ENCODE measurements at regions not wholly inside any gene's neighbourhood (a gene's known extent, or its start where the extent isn't known, plus 50 kb on each side); places are given as distances from the start of the nearest gene placed in this dataset.

DNA sequence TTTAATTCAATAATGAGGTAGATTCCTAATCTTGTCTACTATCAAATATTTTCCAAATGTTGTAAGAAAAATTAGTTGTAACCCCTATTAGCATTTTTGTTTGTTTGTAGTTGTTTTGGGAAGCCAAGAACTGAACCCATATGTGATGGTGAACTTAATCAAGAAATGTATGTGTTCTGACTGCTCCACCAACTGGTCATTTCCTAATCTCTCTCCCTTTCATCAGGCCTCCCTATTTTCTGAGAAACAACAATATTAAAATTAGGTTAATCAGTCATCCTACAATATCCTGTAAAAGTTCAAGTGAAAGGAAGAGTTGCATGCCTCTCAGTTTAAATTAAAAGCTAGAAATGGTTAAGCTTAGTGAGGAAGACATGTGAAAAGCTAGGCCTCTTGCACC is 504.0 kb downstream of the EPHA4 start:
- Mint-ChIP-seq H3K36me3 (no peaks in the 10 kb centered on the region), H3K27ac (no peak overlapping the region), H3K9me3 (peaks cover 10 to 13% of the 10 kb centered on the region in 2 donors)
- no peak for DNase-seq (ENCODE audit: low spot score in 2 of 2)
- ATAC-seq = no peak

DNA sequence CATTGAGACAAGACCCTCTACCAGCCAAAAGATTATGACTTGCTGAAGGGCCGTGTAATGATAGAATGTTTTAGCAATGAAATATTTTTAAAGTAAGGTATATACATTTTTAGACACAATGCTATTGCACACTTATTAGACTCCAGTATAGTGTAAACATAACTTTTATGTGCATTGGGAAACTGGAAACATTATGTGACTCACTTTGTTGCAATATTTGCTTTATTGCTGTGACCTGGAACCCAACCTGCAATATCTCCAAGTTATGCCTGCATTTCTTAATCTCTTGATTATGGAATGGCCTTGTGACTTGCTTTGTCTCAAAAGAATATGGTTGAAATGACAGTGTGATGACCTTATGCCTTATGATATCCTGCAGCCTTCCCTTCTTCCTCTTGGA is 502.0 kb downstream of the EPHA4 start:
- H3K27ac Mint-ChIP-seq = no peak overlapping the region
- peaks cover 10 to 13% of the 10 kb centered on the region in 2 donors for H3K9me3 Mint-ChIP-seq
- DNase-seq (ENCODE audit: low spot score in 2 of 2) (no peak), ATAC-seq (no peak)
- no peaks in the 10 kb centered on the region for H3K36me3 Mint-ChIP-seq

DNA sequence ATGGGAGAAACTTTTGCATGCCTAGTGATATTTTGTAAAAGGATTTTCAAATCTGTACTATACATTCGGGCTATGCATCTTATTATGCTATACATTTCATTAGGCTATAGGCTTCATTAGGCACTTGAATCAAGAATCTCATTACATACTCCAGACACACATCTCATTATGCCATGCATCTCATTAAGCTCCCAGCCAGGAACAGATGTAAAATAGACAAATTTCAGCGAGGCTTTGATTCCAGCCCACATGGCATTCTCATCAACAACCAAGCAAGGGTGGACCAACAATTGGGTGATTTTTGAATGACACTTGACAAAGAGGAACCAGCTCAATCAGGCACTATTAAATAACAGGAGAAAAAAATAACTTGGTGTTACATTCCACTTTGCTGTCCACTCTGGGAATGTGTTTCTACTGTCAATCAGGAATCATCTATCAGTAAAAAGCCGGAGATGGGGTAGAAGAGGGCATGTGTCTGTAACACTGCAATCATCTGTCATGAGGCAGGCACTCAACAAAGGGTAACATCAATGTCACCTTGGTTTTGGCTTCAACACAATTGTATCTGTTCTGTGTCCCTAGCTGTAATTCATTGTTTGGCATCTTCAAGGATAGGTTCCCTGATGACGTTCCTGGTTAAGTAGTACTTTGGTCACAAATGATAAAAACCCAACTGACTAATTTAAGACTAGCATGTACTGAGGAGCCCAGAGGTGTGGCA is 498.6 kb downstream of the EPHA4 start:
- DNase-seq (ENCODE audit: low spot score in 2 of 2) = no peak
- no peak overlapping the region for H3K27ac Mint-ChIP-seq
- no peak for ATAC-seq
- peaks cover 10 to 13% of the 10 kb centered on the region in 2 donors for H3K9me3 Mint-ChIP-seq
- no peaks in the 10 kb centered on the region for H3K36me3 Mint-ChIP-seq

DNA sequence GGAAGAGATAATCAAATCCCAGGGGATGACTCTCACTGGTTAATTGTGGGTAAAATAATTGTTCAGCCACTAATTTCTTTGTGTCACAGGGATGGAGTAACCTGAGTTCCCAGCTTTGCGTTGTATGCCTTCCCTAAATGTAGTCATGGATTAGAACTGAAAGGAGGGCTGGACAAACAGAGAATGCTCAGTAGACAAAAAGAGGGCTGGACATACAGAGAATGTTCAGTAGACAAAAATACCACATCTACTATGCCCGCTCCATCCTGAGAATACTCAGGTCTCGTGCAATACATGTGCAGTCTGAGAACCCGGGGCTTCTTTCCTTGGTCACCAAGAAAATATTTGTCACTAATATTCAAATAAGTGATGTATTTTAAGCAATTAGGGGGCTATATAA is 497.9 kb downstream of the EPHA4 start:
- no peaks in the 10 kb centered on the region for H3K36me3 Mint-ChIP-seq
- no peak for ATAC-seq

DNA sequence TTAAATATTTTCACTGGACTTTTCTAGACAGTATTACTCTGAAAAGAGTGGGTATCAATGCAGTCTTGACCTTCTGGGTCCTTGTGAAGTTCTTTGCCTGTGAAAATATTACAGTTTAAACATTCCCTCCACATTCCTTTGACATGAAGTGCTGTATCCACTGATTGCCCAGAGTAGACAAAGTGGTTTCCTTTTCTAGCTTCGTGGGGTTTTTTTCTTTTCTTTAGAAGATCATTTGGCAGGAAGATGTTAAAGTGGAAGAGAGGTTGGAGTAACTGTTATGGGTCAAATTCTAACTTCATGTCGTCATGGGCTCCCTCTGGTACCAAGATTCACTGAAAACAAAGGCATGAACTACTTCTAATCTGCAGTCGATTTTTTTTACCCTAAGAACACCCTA is 496.9 kb downstream of the EPHA4 start:
- H3K27ac Mint-ChIP-seq = no peak overlapping the region
- ATAC-seq = no peak
- no peaks in the 10 kb centered on the region for H3K36me3 Mint-ChIP-seq
- DNase-seq (ENCODE audit: low spot score in 2 of 2) = no peak
- H3K9me3 Mint-ChIP-seq = peaks cover 10% of the 10 kb centered on the region in 2 donors

More for the DNA sequence above, 497.9 kb downstream of the EPHA4 start:
- peaks cover 10 to 12% of the 10 kb centered on the region in 2 donors for H3K9me3 Mint-ChIP-seq
- no peak for DNase-seq (ENCODE audit: low spot score in 2 of 2)
- no peak overlapping the region for H3K27ac Mint-ChIP-seq

DNA sequence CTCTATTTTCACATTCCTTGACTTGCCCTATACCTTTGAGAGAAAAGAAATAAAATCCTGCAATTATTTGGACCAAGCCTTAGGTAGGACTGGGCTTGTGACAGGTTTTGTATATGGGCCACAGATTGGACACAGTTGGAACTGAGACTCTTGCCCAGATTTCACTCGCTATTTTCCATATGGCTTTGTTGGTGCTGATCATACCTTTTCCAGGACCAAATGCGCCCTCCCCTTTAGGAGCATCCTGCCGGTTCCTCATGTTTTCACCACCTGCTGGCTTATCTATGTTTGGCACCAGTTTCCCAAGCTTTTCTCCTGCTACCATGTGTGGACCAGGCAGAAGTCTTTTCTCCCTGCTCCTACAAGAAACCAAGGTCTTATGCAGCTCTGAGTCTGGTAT is 494.9 kb downstream of the EPHA4 start:
- no peak for DNase-seq (ENCODE audit: low spot score in 2 of 2)
- no peak for ATAC-seq

DNA sequence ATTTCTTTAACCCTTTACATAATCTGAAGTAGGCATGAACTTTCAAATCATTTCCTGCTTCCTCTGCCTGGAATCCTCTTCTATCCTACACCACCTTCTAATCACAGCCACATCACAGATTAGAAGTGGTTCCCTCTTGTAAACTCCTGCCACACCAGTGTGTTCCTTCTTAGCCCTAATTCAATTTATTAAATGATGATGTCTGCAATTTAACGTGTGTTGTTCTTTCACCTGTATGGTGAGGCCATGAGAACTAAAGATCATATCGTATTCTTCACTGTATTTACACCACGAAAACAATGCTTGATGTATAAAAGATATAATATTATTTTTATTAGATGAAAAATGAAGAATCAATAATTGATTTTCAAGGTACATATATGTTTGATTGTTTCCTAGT is 494.3 kb downstream of the EPHA4 start:
- H3K9me3 Mint-ChIP-seq = no peaks in the 10 kb centered on the region
- ATAC-seq (no peak), DNase-seq (ENCODE audit: low spot score in 2 of 2) (no peak)
- H3K36me3 Mint-ChIP-seq = no peaks in the 10 kb centered on the region
- H3K27ac Mint-ChIP-seq = no peak overlapping the region

More for the DNA sequence above, 494.9 kb downstream of the EPHA4 start:
- Mint-ChIP-seq H3K36me3 (no peaks in the 10 kb centered on the region), H3K27ac (no peak overlapping the region), H3K9me3 (peaks cover 0 to 3% of the 10 kb centered on the region in 2 donors)

DNA sequence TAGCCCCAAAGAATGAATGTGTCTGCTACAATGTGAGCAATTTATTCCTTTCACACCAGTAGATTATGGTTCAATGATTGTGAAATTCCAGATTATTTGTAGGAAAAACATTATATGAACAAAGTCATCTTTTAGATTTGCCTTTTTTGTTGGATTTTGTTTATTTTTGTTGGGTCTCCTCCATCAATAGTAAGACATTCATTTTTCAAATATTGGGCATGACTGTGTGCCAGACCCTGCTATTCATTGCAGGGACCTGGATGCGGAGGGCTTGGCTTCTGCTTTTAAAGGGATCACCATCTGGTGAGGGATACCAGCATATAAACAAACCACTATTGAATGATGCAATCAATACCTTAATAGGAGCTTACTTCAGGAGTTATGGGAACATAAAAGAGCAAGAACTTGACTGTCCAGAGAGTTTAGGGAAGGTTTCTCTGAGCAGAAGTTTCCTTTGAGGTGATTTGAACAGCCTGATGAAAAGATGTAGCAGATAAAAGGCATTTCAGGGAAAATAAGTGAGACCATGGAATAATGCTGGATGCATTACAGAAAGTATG is 486.7 kb downstream of the EPHA4 start:
- H3K36me3 Mint-ChIP-seq = no peaks in the 10 kb centered on the region
- DNase-seq (ENCODE audit: low spot score in 2 of 2) (no peak), ATAC-seq (no peak)
- no peaks in the 10 kb centered on the region for H3K9me3 Mint-ChIP-seq
- H3K27ac Mint-ChIP-seq = no peak overlapping the region

DNA sequence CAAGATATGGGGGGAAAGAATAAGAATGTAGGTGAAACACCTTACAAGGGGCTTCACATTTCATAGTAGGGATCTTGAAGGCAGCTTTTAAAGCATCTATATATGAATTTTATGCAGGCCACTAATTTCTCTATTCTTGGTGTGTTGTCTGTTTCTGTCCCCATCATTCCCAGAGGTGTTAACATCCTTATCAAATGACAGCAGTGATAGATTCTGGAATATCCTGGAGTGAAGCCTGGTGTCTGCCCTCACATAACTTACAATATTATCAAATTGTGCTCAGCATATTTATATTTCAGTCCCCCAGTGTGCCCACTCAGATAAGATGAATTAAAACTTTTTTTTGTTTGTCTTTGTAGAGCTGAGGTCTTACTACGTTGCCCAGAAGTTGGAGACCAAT is 486.2 kb downstream of the EPHA4 start:
- no peak for DNase-seq (ENCODE audit: low spot score in 2 of 2)
- Mint-ChIP-seq H3K9me3 (peaks cover 0 to under 1% of the 10 kb centered on the region in 2 donors), H3K27ac (no peak overlapping the region), H3K36me3 (no peaks in the 10 kb centered on the region)
- no peak for ATAC-seq

DNA sequence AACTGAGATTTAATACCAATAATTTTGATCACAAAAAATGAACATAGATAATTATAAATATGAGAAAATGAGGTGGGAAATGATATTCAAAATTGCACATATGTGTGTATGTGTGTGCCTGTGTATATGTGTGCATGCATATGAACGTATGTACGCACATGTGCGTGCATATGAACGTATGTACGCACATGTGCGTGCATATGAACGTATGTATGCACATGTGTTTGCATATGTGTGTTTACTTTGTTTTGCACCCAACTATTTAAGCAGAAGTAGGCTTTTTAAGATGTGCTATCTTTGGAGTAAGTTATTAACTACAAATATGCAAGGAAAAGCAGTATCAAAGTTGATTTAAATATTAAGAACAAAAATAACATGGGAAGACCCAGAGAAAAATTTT is 484.3 kb downstream of the EPHA4 start:
- Mint-ChIP-seq H3K36me3 (no peaks in the 10 kb centered on the region), H3K27ac (no peak overlapping the region), H3K9me3 (peaks cover 3 to 5% of the 10 kb centered on the region in 2 donors)
- ATAC-seq = no peak
- no peak for DNase-seq (ENCODE audit: low spot score in 2 of 2)

DNA sequence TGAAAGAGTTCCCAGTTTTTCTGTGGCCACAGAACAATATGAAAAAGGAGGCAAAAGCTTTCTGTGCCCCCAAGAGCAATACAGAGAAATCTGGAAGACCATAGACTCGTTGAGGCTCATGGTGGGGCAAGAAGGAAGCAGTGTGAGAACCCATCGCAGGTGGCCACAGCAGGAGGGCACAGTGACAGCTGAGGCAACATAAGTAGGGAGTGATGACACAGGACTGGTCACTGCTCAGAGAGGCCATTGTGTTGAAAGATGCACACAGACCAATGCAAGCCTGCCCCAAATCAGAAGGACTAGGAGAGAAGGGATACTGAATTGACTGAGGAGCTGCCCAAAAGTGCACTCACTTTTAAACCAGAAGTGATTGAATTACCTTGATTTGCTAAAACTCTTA is 483.6 kb downstream of the EPHA4 start:
- H3K27ac Mint-ChIP-seq = no peak overlapping the region
- ATAC-seq = no peak
- H3K9me3 Mint-ChIP-seq = peaks cover 3 to 5% of the 10 kb centered on the region in 2 donors

DNA sequence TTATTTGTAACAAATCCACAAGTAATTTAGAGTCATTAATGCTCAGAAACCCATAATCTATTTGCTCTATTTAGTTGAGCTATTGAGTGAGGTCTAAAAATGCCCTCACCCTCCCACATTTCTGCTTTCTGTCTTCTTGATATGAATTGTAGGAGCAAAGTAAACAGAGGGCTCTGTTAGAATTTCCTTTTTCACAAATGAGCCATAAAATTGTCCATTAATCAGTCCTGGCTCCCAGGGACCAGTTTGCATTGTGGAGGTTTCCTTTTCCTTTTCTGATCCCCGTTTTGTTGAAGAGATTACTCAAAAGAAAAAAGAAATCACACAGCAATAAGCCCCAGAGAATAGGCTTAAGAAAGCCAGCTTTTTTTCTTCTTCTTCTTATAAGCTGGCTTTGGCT is 476.7 kb downstream of the EPHA4 start:
- ATAC-seq (no peak), DNase-seq (ENCODE audit: low spot score in 2 of 2) (no peak)
- no peaks in the 10 kb centered on the region for H3K36me3 Mint-ChIP-seq
- peaks cover 3 to 5% of the 10 kb centered on the region in 2 donors for H3K9me3 Mint-ChIP-seq
- no peak overlapping the region for H3K27ac Mint-ChIP-seq

More for the DNA sequence above, 483.6 kb downstream of the EPHA4 start:
- no peak for DNase-seq (ENCODE audit: low spot score in 2 of 2)
- no peaks in the 10 kb centered on the region for H3K36me3 Mint-ChIP-seq

DNA sequence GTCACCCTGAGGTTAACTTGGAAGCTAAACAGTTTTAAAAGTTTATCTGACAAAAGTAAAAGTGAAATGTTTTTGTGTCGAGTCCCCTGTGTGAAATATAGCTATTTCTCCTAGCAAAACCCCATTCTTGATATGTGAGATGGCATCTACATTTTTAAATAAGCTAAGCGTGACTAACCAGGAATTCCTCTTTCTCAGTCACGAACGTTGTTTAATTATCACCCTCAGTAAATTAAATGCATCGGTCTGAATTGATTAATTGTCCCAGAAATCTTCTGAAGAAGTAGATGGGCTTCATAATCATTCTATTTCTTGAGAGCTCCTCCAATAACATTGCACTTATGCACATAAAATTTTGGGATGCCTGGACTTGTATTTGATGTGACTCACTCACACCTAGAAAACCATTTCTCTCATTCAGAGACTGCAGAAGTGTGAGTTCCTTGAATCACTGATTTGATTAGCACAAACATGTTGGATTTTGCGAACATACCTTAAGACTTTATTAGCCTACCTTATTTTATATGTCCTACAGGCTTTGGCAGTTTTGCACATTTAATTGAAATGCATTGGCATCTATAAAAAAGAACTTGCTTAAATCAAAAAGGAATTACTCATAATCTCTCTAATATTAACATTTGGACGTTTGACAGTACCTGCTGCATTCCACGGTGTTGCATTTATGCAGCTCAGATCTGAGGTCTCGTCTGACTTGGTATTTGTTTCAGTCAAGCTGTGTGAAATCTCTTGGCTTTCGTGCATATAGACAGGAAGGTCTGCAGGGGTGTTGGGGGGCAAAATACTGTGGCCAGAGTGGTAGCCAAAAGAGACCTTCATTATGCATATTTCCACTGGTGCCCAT is 475.2 kb downstream of the EPHA4 start:
- Mint-ChIP-seq H3K9me3 (peaks cover 0 to 3% of the 10 kb centered on the region in 2 donors), H3K36me3 (peaks cover 0 to 4% of the 10 kb centered on the region in 2 donors)

DNA sequence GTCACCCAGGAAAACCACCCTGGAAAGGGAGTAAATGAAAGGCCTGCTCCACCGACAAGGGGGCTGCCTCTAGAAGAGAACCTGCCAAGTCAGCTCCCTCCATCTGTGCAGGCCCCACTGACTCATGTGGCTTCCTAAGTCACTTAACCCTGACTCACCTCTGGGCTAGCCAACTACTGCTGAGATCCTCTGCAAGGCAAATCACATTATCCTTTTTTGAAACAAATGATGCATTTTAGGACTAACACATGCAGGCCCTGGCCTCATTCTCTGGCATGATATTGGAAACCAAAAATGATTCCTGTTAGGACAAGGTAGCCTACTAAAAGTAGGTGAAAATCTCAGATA is 474.6 kb downstream of the EPHA4 start:
- no peak for DNase-seq (ENCODE audit: low spot score in 2 of 2)

More for the DNA sequence above, 475.2 kb downstream of the EPHA4 start:
- H3K27ac Mint-ChIP-seq = no peak overlapping the region
- DNase-seq (ENCODE audit: low spot score in 2 of 2) (no peak), ATAC-seq (no peak)

DNA sequence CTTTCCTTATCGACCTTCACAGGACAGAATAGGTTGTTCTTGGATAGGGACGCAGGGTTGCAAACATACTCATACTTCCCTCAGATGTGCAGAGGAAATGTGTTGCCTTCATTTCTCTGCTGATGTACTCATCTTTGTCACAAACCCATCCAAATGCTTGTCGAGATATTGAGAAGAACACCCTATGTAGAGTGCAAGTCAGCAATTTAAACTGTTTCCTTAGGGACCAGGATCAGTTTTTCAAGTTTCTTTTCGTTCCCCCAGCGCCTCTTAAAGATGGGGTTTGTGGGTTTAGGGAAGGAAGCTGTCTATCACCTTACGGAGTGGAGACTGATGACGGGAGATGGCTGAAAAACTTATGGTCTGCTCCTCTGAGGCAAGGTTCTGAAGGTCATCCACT is 474.2 kb downstream of the EPHA4 start:
- Mint-ChIP-seq H3K36me3 (peaks cover 0 to 4% of the 10 kb centered on the region in 2 donors), H3K9me3 (peaks cover 0 to 3% of the 10 kb centered on the region in 2 donors), H3K27ac (no peak overlapping the region)
- no peak for ATAC-seq
- DNase-seq (ENCODE audit: low spot score in 2 of 2) = no peak

More for the DNA sequence above, 474.6 kb downstream of the EPHA4 start:
- H3K9me3 Mint-ChIP-seq = peaks cover 0 to 3% of the 10 kb centered on the region in 2 donors
- ATAC-seq = peak; percentile 26 to 40
- peaks cover 0 to 4% of the 10 kb centered on the region in 2 donors for H3K36me3 Mint-ChIP-seq
- no peak overlapping the region for H3K27ac Mint-ChIP-seq

DNA sequence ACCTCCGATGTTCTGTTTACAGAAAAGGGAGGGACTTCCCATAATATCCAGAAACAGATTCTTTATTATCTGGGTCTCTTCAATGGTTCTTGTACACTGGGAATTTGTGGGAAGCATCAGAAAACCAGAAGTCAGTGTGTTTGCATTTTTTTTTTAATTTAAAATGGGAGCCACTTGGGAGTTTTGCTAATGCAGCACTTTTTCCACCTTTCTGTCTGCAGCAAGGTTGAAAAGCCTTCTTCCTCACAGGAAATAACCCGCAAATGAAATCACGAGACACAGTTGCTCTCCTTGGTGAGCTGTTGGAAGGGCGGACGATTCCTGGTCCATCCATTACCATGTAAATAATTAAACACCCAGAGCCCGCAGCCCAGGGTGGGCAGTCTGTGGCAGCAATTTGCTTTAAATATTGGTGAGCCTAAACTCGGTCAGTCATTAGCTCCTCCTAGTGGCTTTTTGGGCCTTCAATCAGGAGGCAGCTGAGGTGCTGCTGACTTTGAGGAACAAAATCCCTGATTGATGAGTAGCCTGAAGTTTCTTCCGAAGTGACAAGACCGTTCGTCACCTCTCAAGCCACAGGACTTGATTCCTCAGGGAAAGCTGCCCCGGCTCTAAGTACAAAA is 471.5 kb downstream of the EPHA4 start:
- no peak overlapping the region for H3K27ac Mint-ChIP-seq
- H3K9me3 Mint-ChIP-seq = peaks cover 0 to 3% of the 10 kb centered on the region in 2 donors
- H3K36me3 Mint-ChIP-seq = peaks cover 0 to 4% of the 10 kb centered on the region in 2 donors
- DNase-seq (ENCODE audit: low spot score in 2 of 2) (no peak), ATAC-seq (no peak)

Measured in activated naive CD4-positive, alpha-beta T cell treated with anti-CD3 and anti-CD28 coated beads, Interleukin-2, amount 50 U/mL, for 72 hours (primary cell).